Activated naive CD8-positive, alpha-beta T cell (primary cell): ENCODE measurements at regions not wholly inside any gene's neighbourhood (a gene's known extent, or its start where the extent isn't known, plus 50 kb on each side); places are given as distances from the start of the nearest gene placed in this dataset.
"Not testable (repeated sequence)": the region's sequence is repeated elsewhere in the genome, so short reads cannot be mapped to it uniquely, and the experiment has no call there.

Source experiments
- H3K27ac Mint-ChIP-seq: one replicate; pipeline ENCODE4 v1.8.0; 2021; ENCODE audit warnings: mixed read lengths
- H3K27me3 Mint-ChIP-seq: one replicate; pipeline ENCODE4 v1.8.0; 2021; ENCODE audit warnings: mixed read lengths
- H3K36me3 Mint-ChIP-seq: one replicate; pipeline ENCODE4 v1.8.0; 2021; ENCODE audit warnings: mixed read lengths
- H3K4me1 Mint-ChIP-seq: one replicate; pipeline ENCODE4 v1.8.0; 2021; ENCODE audit warnings: low read depth, mixed read lengths
- H3K4me3 Mint-ChIP-seq: one replicate; pipeline ENCODE4 v1.8.0; 2021; ENCODE audit warnings: mild to moderate bottlenecking, mixed read lengths
- H3K9me3 Mint-ChIP-seq: one replicate; pipeline ENCODE4 v1.8.0; 2021; ENCODE audit warnings: low read depth, mixed read lengths

DNA sequence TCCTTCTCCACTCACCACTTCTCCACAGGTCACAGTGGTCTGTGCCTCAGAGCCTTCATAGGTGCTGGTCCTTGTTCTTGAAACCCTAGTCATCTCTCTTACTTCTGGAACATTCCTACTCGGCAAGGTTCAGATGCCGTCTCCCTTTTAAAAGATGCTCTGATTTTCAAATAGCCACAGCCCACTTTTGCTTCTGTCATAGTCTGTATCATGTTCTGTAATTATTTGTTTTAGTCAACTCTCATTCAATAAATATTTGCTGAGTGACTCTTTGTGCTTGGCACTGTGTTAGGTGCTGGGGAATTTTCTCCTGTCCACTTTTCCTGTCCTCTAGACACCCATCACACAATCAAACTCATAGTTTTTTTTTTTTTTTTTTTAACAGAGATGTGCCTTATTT, 181.3 kb upstream of the IL12B start:
- H3K27me3 Mint-ChIP-seq = peaks cover 10% of the 10 kb centered on the region
- no peaks in the 10 kb centered on the region for H3K9me3 Mint-ChIP-seq
- H3K36me3 Mint-ChIP-seq = no peaks in the 10 kb centered on the region
- H3K27ac Mint-ChIP-seq = no peak overlapping the region
- no peak overlapping the region for H3K4me3 Mint-ChIP-seq
- H3K4me1 Mint-ChIP-seq = peaks cover 9% of the 10 kb centered on the region

- no peaks in the 10 kb centered on the region for H3K36me3 Mint-ChIP-seq
- no peak overlapping the region for H3K4me3 Mint-ChIP-seq
- no peak overlapping the region for H3K27ac Mint-ChIP-seq
- H3K27me3 Mint-ChIP-seq = peaks cover 10% of the 10 kb centered on the region
- H3K9me3 Mint-ChIP-seq = no peaks in the 10 kb centered on the region
- peaks cover 9% of the 10 kb centered on the region for H3K4me1 Mint-ChIP-seq
Measured at GRCh38 chr5:159512064-159512463, 181.8 kb upstream of the IL12B start.

DNA sequence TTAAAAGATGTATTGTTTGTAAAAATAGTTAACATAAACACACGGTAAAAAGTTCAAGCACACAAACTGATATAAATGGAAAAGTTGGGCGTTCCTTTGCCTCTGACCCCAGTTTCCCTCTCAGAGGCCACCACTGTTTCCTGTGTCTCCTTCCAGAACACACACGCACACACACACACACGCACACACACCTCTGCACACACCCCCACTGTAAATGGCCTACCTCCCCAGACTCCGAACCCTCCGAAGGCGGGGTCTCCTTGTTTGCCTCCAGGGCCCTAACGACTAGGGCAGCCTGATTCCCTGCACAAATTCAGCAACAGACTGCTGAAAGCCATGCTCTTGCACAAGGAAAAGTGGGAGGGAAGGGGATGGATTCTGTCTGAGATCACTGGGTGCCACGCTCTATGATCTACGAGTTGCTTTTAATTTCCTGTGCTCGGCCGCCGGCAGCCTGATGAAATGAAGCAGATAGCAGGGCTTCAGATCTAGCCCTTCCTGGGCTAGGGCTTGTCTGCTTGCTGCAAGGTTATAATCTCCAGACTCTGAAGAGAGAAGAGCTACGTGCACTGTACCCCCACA, 184.0 kb upstream of the IL12B start:
- Mint-ChIP-seq H3K4me3 (no peak overlapping the region), H3K27ac (no peak overlapping the region), H3K36me3 (no peaks in the 10 kb centered on the region), H3K4me1 (peaks cover 9% of the 10 kb centered on the region), H3K9me3 (no peaks in the 10 kb centered on the region), H3K27me3 (peaks cover 6% of the 10 kb centered on the region)

- H3K27me3 Mint-ChIP-seq = peaks cover 6% of the 10 kb centered on the region
Measured at GRCh38 chr5:159515197-159515596, 184.9 kb upstream of the IL12B start.

DNA sequence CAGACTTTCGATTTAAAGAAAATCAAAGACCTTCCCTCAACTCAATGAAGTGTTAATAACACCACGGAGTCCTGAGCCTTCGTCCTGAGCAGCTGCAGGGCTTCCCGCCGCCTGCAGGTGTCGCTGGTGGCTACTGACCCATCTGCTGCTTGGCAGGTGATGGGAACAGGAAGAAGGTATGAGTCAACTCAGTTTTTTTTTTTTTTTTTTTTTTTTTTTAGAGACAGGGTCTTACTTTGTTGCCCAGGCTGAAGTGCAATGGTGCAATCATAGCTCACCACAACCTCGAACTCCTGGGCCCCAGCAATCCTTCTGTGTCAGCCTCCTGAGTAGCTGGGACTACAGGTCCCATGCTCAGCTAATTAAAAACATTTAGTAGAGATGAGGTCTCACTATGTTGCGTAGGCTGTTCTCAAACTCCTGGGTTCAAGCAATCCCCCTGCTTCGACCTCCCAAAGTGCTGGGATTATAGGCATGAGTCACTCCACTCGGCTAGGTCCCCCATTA, 185.7 kb upstream of the IL12B start:
- no peaks in the 10 kb centered on the region for H3K9me3 Mint-ChIP-seq
- H3K4me3 Mint-ChIP-seq = no peak overlapping the region
- no peak overlapping the region for H3K27ac Mint-ChIP-seq
- H3K36me3 Mint-ChIP-seq = no peaks in the 10 kb centered on the region
- H3K27me3 Mint-ChIP-seq = peaks cover 6% of the 10 kb centered on the region
- peaks cover 9% of the 10 kb centered on the region for H3K4me1 Mint-ChIP-seq

More at GRCh38 chr5:159515197-159515596, 184.9 kb upstream of the IL12B start:
- H3K9me3 Mint-ChIP-seq = no peaks in the 10 kb centered on the region
- H3K36me3 Mint-ChIP-seq = no peaks in the 10 kb centered on the region
- H3K4me3 Mint-ChIP-seq = no peak overlapping the region
- H3K27ac Mint-ChIP-seq = peak overlapping the region; percentile 61
- peaks cover 9% of the 10 kb centered on the region for H3K4me1 Mint-ChIP-seq

DNA sequence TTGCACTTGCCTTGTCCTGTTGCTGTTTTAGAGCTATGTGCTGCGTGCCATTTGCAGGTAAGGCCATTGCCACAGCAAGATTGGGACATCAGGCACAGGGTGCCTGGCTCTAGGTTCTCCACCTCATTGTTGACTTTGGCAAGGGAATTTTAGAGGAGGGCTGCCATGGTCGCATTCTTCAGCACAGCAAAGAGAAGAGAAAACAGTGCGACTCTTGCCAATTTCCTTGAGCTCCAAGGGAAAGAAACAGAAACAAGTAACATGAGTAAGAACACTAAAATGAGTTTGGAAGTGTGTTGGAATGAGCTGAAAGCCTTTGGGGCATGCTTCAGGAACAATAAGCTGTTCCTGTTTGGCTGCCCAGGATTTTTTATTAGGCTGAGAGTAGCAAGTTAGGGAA, 188.1 kb upstream of the IL12B start:
- H3K4me1 Mint-ChIP-seq = peaks cover 9% of the 10 kb centered on the region
- H3K27ac Mint-ChIP-seq = no peak overlapping the region
- H3K9me3 Mint-ChIP-seq = no peaks in the 10 kb centered on the region
- H3K36me3 Mint-ChIP-seq = no peaks in the 10 kb centered on the region
- H3K27me3 Mint-ChIP-seq = peaks cover 6% of the 10 kb centered on the region
- H3K4me3 Mint-ChIP-seq = no peak overlapping the region

GRCh38 chr5:159519365-159519764, 189.1 kb upstream of the IL12B start:
- Mint-ChIP-seq H3K4me3 (no peak overlapping the region), H3K27me3 (peaks cover 6% of the 10 kb centered on the region), H3K4me1 (peaks cover 9% of the 10 kb centered on the region), H3K36me3 (no peaks in the 10 kb centered on the region), H3K27ac (no peak overlapping the region), H3K9me3 (no peaks in the 10 kb centered on the region)

- no peaks in the 10 kb centered on the region for H3K4me1 Mint-ChIP-seq
- no peak overlapping the region for H3K27ac Mint-ChIP-seq
- no peaks in the 10 kb centered on the region for H3K9me3 Mint-ChIP-seq
- no peak overlapping the region for H3K4me3 Mint-ChIP-seq
- no peaks in the 10 kb centered on the region for H3K36me3 Mint-ChIP-seq
- H3K27me3 Mint-ChIP-seq = no peaks in the 10 kb centered on the region
Measured at GRCh38 chr5:159522841-159523240, 192.6 kb upstream of the IL12B start.

DNA sequence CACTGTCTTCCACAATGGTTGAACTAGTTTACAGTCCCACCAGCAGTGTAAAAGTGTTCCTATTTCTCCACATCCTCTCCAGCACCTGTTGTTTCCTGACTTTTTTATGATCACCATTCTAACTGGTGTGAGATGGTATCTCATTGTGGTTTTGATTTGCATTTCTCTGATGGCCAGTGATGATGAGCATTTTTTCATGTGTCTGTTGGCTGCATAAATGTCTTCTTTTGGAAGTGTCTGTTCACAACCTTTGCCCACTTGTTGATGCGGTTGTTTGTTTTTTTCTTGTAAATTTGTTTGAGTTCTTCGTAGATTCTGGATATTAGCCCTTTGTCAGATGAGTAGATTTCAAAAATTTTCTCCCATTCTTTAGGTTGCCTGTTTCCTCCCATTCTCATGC, 194.0 kb upstream of the IL12B start:
- H3K4me3 Mint-ChIP-seq = not testable (repeated sequence)

DNA sequence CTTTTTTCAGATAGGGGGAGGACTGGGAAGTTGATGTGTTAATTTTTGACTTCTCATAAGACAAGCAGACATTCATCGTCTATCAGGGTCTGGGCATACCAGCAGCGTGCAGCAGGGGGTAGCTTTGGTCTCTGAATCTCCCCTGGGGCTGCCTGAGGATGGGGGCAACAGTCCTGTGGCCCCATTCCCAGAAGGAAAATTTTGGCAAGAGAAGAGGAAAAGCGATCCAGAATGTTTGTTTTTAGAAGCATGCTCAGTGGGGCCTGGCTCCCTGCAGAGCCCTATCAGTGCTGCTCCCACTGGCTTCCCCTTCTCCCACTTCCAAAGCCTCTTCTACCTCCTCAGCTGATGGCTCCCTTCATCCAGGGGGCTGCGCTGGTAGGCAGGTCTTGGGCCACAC, 194.8 kb upstream of the IL12B start:
- H3K27ac Mint-ChIP-seq = no peak overlapping the region
- H3K27me3 Mint-ChIP-seq = no peaks in the 10 kb centered on the region
- H3K9me3 Mint-ChIP-seq = no peaks in the 10 kb centered on the region
- no peaks in the 10 kb centered on the region for H3K4me1 Mint-ChIP-seq
- no peak overlapping the region for H3K4me3 Mint-ChIP-seq
- H3K36me3 Mint-ChIP-seq = no peaks in the 10 kb centered on the region

More for the DNA sequence above, 194.0 kb upstream of the IL12B start:
- not testable (repeated sequence) for H3K4me1 Mint-ChIP-seq, H3K36me3 Mint-ChIP-seq, H3K27ac Mint-ChIP-seq, H3K27me3 Mint-ChIP-seq, H3K9me3 Mint-ChIP-seq

DNA sequence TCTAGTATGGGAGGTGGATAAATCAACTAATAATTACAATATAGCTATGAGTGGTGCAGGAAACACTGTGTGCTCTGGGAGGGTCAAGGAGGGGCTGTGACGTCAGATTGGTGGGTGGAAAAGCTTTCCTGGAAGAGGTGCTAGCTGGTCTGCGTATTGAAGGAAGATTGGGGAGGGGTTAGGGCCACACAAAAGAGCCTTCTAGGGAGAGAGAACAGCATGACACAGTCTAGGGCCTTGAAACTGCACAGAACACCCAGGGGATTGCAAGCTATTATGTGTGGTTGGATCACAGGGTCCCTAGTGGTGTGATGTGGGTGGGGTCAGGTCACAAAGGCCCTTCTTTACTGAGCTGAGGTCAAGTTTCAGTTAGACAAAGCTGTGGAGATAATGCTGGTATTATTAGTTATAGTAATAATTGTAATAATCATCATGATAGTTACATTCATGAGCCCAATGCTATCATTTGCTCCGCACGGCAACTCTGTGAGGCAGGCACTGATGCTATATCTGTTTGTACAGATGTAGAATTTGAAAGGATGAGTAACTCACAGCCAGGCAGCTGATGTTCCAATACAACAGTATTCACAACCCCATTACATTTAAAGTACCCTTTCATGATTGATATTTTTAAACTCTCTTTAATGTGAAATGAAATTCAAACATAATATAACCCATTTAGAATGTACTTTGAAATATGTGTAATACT, 197.4 kb upstream of the IL12B start:
- no peaks in the 10 kb centered on the region for H3K4me1 Mint-ChIP-seq
- H3K9me3 Mint-ChIP-seq = no peaks in the 10 kb centered on the region
- no peak overlapping the region for H3K27ac Mint-ChIP-seq
- no peaks in the 10 kb centered on the region for H3K36me3 Mint-ChIP-seq
- no peaks in the 10 kb centered on the region for H3K27me3 Mint-ChIP-seq
- H3K4me3 Mint-ChIP-seq = no peak overlapping the region

- no peaks in the 10 kb centered on the region for H3K36me3 Mint-ChIP-seq
- H3K9me3 Mint-ChIP-seq = no peaks in the 10 kb centered on the region
- H3K4me1 Mint-ChIP-seq = no peaks in the 10 kb centered on the region
- H3K27me3 Mint-ChIP-seq = no peaks in the 10 kb centered on the region
- no peak overlapping the region for H3K27ac Mint-ChIP-seq
- no peak overlapping the region for H3K4me3 Mint-ChIP-seq
Measured at GRCh38 chr5:159531554-159532105, 201.3 kb upstream of the IL12B start.

- Mint-ChIP-seq H3K4me3 (no peak overlapping the region), H3K27me3 (peaks cover 7% of the 10 kb centered on the region), H3K9me3 (no peaks in the 10 kb centered on the region), H3K4me1 (no peaks in the 10 kb centered on the region), H3K36me3 (no peaks in the 10 kb centered on the region), H3K27ac (no peak overlapping the region)
Measured at GRCh38 chr5:159533197-159533596, 202.9 kb upstream of the IL12B start.

GRCh38 chr5:159536166-159536565, 205.9 kb upstream of the IL12B start:
- no peaks in the 10 kb centered on the region for H3K4me1 Mint-ChIP-seq

DNA sequence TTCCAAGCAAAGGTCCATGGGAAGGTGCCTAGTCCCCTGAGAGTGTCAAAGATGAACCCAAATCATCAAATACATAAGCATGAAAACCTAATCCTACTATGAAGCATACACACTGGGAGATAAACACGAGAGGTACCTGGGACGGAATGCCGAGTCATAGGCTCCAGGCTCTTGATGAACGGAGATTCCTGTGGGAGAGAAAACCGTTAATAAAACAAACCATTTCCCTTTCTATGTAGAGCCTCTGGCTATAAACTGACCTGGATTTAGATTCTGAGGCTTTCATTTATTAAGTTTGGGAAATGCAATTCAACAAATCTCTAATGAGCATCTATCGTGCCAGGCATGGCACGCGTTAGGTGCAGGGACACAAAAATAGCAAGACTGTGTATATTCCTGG, 206.4 kb upstream of the IL12B start:
- no peak overlapping the region for H3K4me3 Mint-ChIP-seq
- H3K4me1 Mint-ChIP-seq = no peaks in the 10 kb centered on the region
- no peak overlapping the region for H3K27ac Mint-ChIP-seq
- no peaks in the 10 kb centered on the region for H3K9me3 Mint-ChIP-seq
- H3K36me3 Mint-ChIP-seq = peaks cover 3% of the 10 kb centered on the region
- H3K27me3 Mint-ChIP-seq = peaks cover 10% of the 10 kb centered on the region

More at GRCh38 chr5:159536166-159536565, 205.9 kb upstream of the IL12B start:
- H3K9me3 Mint-ChIP-seq = no peaks in the 10 kb centered on the region
- peaks cover 3% of the 10 kb centered on the region for H3K36me3 Mint-ChIP-seq
- no peak overlapping the region for H3K27ac Mint-ChIP-seq
- peaks cover 10% of the 10 kb centered on the region for H3K27me3 Mint-ChIP-seq
- H3K4me3 Mint-ChIP-seq = no peak overlapping the region
